ENCODE measurements at regions not wholly inside any gene's neighbourhood (a gene's known extent, or its start where the extent isn't known, plus 50 kb on each side); places are given as distances from the start of the nearest gene placed in this dataset.

DNA sequence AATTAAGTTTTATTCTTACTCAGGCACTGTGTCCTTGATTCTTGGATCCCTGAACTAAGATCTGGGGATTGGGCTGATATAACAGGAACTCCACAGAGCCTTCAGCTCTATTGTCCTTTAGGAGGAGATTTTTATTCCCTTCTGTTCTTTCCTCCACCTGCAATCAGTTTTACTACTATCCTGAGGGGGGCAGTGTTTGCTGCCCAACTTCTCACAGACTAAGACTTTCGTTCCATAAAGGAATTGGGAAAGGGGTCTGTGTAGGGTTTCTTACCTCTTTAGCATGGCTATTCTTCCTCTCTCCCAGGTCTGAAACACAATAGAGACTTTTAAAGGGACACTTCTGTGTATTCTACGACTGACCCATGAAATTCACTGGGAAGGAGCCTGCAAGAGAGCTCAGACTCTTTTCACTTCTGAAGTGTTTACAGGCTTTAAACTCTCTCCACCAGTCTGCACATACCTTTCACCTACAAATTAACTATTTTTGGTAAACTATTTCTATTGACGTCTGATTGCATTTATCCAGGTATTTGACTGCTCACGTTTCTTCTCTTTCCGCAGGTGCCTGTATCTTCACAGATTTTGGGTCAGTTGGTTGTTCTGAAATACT, 103.3 kb upstream of the DEPDC1 start:
- DNase-seq (no peak), ATAC-seq (ENCODE audit: low read depth) (no peak)
- H3K4me1 Mint-ChIP-seq: no peaks in the 10 kb centered on the region
- ChIA-PET CTCF (no interaction called here), POLR2A (no interaction called here)
- H3K9me3 Mint-ChIP-seq: no peaks in the 10 kb centered on the region
- H3K27ac Mint-ChIP-seq: no peak overlapping the region
- no peak overlapping the region for H3K4me3 Mint-ChIP-seq
- TF ChIP-seq, protein P1, sequence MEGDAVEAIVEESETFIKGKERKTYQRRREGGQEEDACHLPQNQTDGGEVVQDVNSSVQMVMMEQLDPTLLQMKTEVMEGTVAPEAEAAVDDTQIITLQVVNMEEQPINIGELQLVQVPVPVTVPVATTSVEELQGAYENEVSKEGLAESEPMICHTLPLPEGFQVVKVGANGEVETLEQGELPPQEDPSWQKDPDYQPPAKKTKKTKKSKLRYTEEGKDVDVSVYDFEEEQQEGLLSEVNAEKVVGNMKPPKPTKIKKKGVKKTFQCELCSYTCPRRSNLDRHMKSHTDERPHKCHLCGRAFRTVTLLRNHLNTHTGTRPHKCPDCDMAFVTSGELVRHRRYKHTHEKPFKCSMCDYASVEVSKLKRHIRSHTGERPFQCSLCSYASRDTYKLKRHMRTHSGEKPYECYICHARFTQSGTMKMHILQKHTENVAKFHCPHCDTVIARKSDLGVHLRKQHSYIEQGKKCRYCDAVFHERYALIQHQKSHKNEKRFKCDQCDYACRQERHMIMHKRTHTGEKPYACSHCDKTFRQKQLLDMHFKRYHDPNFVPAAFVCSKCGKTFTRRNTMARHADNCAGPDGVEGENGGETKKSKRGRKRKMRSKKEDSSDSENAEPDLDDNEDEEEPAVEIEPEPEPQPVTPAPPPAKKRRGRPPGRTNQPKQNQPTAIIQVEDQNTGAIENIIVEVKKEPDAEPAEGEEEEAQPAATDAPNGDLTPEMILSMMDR (IDR thresholded peaks at IDR 0.05): no peak
- no peaks in the 10 kb centered on the region for H3K27me3 Mint-ChIP-seq
- no peaks in the 10 kb centered on the region for H3K36me3 Mint-ChIP-seq (ENCODE audit: low read depth)
- intact Hi-C loops (cut with micrococcal nuclease): no loop called here

DNA sequence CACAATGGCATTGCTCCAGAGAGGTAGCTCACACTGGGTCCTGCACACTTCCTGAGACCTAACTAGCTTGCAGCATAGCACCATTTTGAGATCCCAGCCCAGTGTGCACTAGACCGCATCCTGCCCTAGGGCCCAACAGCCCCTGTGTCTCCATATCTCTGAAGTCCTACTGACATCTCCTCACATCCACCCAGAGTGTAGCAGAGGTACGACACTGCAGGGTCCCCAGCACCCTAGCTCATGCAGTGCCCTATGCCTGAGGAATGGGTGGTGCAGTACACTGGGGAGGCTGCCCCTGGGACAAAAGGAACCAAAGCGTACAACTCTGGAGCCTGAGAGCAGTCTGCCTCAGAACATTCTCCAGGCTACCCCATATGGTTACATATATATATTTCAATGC, 111.4 kb upstream of the DEPDC1 start:
- intact Hi-C loops (cut with micrococcal nuclease): no loop called here
- POLR2A ChIA-PET: no interaction called here
- TF ChIP-seq, protein P1 (IDR thresholded peaks at IDR 0.05): no peak
- H3K4me1 Mint-ChIP-seq: no peaks in the 10 kb centered on the region
- no peak overlapping the region for H3K27ac Mint-ChIP-seq
- no peak overlapping the region for H3K4me3 Mint-ChIP-seq
- H3K9me3 Mint-ChIP-seq: peaks cover 3% of the 10 kb centered on the region
- no peaks in the 10 kb centered on the region for H3K36me3 Mint-ChIP-seq (ENCODE audit: low read depth)
- no peaks in the 10 kb centered on the region for H3K27me3 Mint-ChIP-seq
- no peak for DNase-seq
- no peak for ATAC-seq (ENCODE audit: low read depth)
- CTCF ChIA-PET: no interaction called here

DNA sequence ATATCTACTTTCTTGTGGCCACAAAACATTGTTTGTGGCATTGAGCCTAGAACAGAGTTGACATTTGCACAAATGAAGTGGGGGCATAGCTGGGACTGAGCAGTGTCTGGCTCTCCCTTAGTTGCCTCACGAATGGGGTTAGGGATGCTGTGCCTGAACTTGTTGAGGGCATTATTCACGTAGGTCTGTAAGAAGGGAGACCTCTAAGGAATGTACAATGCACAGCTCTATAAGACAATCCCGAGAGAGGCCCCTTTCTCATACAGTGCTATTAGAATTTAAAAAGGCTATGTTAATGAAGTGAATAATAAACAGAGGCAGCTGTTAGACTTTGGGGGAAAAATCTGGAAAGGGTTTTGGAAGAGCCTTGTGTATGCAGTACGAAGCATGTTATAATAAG, 118.4 kb upstream of the DEPDC1 start:
- DNase-seq (no peak), ATAC-seq (ENCODE audit: low read depth) (no peak)
- Mint-ChIP-seq H3K9me3 (peaks cover 7% of the 10 kb centered on the region), H3K27me3 (no peaks in the 10 kb centered on the region), H3K36me3 (ENCODE audit: low read depth) (no peaks in the 10 kb centered on the region), H3K4me3 (no peak overlapping the region), H3K4me1 (no peaks in the 10 kb centered on the region), H3K27ac (no peak overlapping the region)
- intact Hi-C loops (cut with micrococcal nuclease): no loop called here
- POLR2A ChIA-PET: no interaction called here
- CTCF ChIA-PET: no interaction called here
- TF ChIP-seq, protein P1 (IDR thresholded peaks at IDR 0.05): no peak

DNA sequence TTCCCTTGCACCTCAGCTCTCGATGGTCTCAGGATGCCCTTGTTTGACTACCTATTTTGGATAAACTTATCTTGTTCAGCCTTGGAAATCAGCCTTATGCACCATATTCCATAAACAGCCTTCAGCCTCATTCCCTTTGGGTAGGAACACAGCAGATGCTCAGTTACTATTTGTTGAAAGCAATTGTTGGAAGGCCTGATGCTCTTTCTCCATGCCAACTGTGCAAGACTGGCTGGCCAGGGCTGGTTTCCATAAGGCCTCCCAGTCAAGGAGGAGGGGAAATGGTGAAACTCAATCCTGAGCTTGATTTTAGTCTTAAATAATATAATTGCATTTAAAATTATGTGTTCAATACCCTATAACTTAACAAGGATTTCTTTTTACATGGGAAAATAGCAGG, 121.1 kb upstream of the DEPDC1 start:
- no peaks in the 10 kb centered on the region for H3K27me3 Mint-ChIP-seq
- ATAC-seq (ENCODE audit: low read depth): no peak
- intact Hi-C loops (cut with micrococcal nuclease): no loop called here
- DNase-seq: no peak
- no peak overlapping the region for H3K27ac Mint-ChIP-seq
- ChIA-PET CTCF (no interaction called here), POLR2A (no interaction called here)
- H3K36me3 Mint-ChIP-seq (ENCODE audit: low read depth): no peaks in the 10 kb centered on the region
- no peaks in the 10 kb centered on the region for H3K4me1 Mint-ChIP-seq
- H3K4me3 Mint-ChIP-seq: no peak overlapping the region
- H3K9me3 Mint-ChIP-seq: peaks cover 8% of the 10 kb centered on the region
- TF ChIP-seq, protein P1 (IDR thresholded peaks at IDR 0.05): no peak

DNA sequence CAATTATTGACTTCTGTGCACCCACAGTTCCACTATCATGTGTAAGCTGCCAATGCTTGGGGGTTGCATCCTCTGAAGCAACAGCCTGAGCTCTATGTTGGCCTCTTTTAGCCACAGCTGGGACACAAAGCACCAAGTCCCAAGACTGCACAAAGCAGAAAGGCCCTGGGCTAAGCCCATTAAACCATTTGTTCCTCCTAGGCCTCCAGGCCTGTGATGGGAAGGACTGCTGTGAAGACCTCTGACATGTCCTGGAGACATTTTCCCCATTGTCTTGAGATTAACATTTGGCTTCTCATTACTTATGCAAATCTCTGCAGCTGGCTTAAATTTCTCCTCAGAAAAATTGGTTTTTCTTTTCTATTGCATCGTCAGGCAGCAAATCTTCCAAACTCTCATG, 123.7 kb upstream of the DEPDC1 start:
- CTCF ChIA-PET: no interaction called here
- ATAC-seq (ENCODE audit: low read depth): no peak

More for the DNA sequence above, 123.7 kb upstream of the DEPDC1 start:
- H3K27ac Mint-ChIP-seq: no peak overlapping the region
- no peak overlapping the region for H3K4me3 Mint-ChIP-seq
- intact Hi-C loops (cut with micrococcal nuclease): no loop called here
- DNase-seq: no peak
- peaks cover 7% of the 10 kb centered on the region for H3K9me3 Mint-ChIP-seq
- POLR2A ChIA-PET: no interaction called here
- TF ChIP-seq, protein P1 (IDR thresholded peaks at IDR 0.05): no peak
- H3K4me1 Mint-ChIP-seq: no peaks in the 10 kb centered on the region
- H3K36me3 Mint-ChIP-seq (ENCODE audit: low read depth): no peaks in the 10 kb centered on the region
- H3K27me3 Mint-ChIP-seq: no peaks in the 10 kb centered on the region

Data from activated B cell treated with CpG ODN at 0.5 μM for 24 hours (primary cell).